ENCODE measurements at regions not wholly inside any gene's neighbourhood (a gene's known extent, or its start where the extent isn't known, plus 50 kb on each side); places are given as distances from the start of the nearest gene placed in this dataset.
"Not testable (repeated sequence)": the region's sequence is repeated elsewhere in the genome, so short reads cannot be mapped to it uniquely, and the experiment has no call there.

GRCh38 chr15:20260650-20261049, 280.9 kb downstream of the GOLGA6L6 start:
- not testable (repeated sequence) for DNase-seq

GRCh38 chr15:20259559-20260190, 281.9 kb downstream of the GOLGA6L6 start:
- not testable (repeated sequence) for DNase-seq

- DNase-seq, result not testable (repeated sequence)
These were observed 285.2 kb downstream of the GOLGA6L6 start for GRCh38 chr15:20256394-20256793.

GRCh38 chr15:20255641-20256040, 286.0 kb downstream of the GOLGA6L6 start:
- DNase-seq, result not testable (repeated sequence)

- not testable (repeated sequence) for DNase-seq
These were observed 288.5 kb downstream of the GOLGA6L6 start for GRCh38 chr15:20253047-20253615.

- not testable (repeated sequence) for DNase-seq
These were observed 289.6 kb downstream of the GOLGA6L6 start for GRCh38 chr15:20252040-20252439.

- DNase-seq, result not testable (repeated sequence)
These were observed 290.2 kb downstream of the GOLGA6L6 start for GRCh38 chr15:20251214-20252005.

GRCh38 chr15:20250206-20250605, 291.4 kb downstream of the GOLGA6L6 start:
- DNase-seq, result not testable (repeated sequence)

- not testable (repeated sequence) for DNase-seq
These were observed 292.0 kb downstream of the GOLGA6L6 start for GRCh38 chr15:20249677-20249970.

- not testable (repeated sequence) for DNase-seq
These were observed 293.2 kb downstream of the GOLGA6L6 start for GRCh38 chr15:20248434-20248833.

- DNase-seq, result not testable (repeated sequence)
These were observed 294.5 kb downstream of the GOLGA6L6 start for GRCh38 chr15:20247137-20247536.

GRCh38 chr15:20246624-20247023, 295.0 kb downstream of the GOLGA6L6 start:
- DNase-seq, result not testable (repeated sequence)

- DNase-seq, result not testable (repeated sequence)
These were observed 295.7 kb downstream of the GOLGA6L6 start for GRCh38 chr15:20245856-20246255.

GRCh38 chr15:20244792-20245191, 296.8 kb downstream of the GOLGA6L6 start:
- not testable (repeated sequence) for DNase-seq

GRCh38 chr15:20243486-20244240, 297.9 kb downstream of the GOLGA6L6 start:
- DNase-seq, result not testable (repeated sequence)

GRCh38 chr15:20240366-20240917, 301.2 kb downstream of the GOLGA6L6 start:
- DNase-seq, result not testable (repeated sequence)

- DNase-seq, result not testable (repeated sequence)
These were observed 302.4 kb downstream of the GOLGA6L6 start for GRCh38 chr15:20239186-20239585.

GRCh38 chr15:20237256-20238020, 304.2 kb downstream of the GOLGA6L6 start:
- DNase-seq, result not testable (repeated sequence)

- DNase-seq, result not testable (repeated sequence)
These were observed 305.9 kb downstream of the GOLGA6L6 start for GRCh38 chr15:20235728-20236127.

- DNase-seq, result not testable (repeated sequence)
These were observed 307.5 kb downstream of the GOLGA6L6 start for GRCh38 chr15:20234006-20234540.

- DNase-seq, result not testable (repeated sequence)
These were observed 309.1 kb downstream of the GOLGA6L6 start for GRCh38 chr15:20232457-20232856.

GRCh38 chr15:20230656-20231055, 310.9 kb downstream of the GOLGA6L6 start:
- DNase-seq, result not testable (repeated sequence)
